ENCODE measurements at regions not wholly inside any gene's neighbourhood (a gene's known extent, or its start where the extent isn't known, plus 50 kb on each side); places are given as distances from the start of the nearest gene placed in this dataset.
A peak's percentile ranks its signal among the peaks of the same experiment; 100 is the strongest.

GRCh38 chr6:41404182-41404845 lies 68.9 kb downstream of the NCR2 start:
- DNase-seq: no peak

GRCh38 chr6:41405941-41406727 lies 70.7 kb downstream of the NCR2 start:
- DNase-seq: no peak

- DNase-seq: peak in 1 of 58 donors; percentile 10
Observed at GRCh38 chr6:41406728-41407489, 71.5 kb downstream of the NCR2 start.

GRCh38 chr6:41408576-41408975 lies 73.2 kb downstream of the NCR2 start:
- no peak for DNase-seq

- no peak for DNase-seq
Observed at GRCh38 chr6:41408982-41409381, 73.6 kb downstream of the NCR2 start.

GRCh38 chr6:41409489-41409888 lies 74.1 kb downstream of the NCR2 start:
- no peak for DNase-seq

- no peak for DNase-seq
Observed at GRCh38 chr6:41411961-41412360, 76.6 kb downstream of the NCR2 start.

GRCh38 chr6:41413250-41413649 lies 77.8 kb downstream of the NCR2 start:
- no peak for DNase-seq

GRCh38 chr6:41416501-41416837 lies 81.1 kb downstream of the NCR2 start:
- no peak for DNase-seq

GRCh38 chr6:41418741-41419140 lies 83.3 kb downstream of the NCR2 start:
- DNase-seq: no peak

GRCh38 chr6:41419385-41419784 lies 84.0 kb downstream of the NCR2 start:
- DNase-seq: no peak

- DNase-seq: no peak
Observed at GRCh38 chr6:41420186-41420585, 84.8 kb downstream of the NCR2 start.

GRCh38 chr6:41422161-41422560 lies 86.8 kb downstream of the NCR2 start:
- DNase-seq: no peak

GRCh38 chr6:41423002-41423401 lies 87.6 kb downstream of the NCR2 start:
- no peak for DNase-seq

GRCh38 chr6:41424370-41425058 lies 89.1 kb downstream of the NCR2 start:
- peak in 55 of 58 donors; percentile 20 to 91 (median 61) for DNase-seq

- DNase-seq: no peak
Observed at GRCh38 chr6:41425511-41425910, 90.1 kb downstream of the NCR2 start.

GRCh38 chr6:41426438-41426851 lies 91.0 kb downstream of the NCR2 start:
- DNase-seq: peak in 1 of 58 donors; percentile 13

- no peak for DNase-seq
Observed at GRCh38 chr6:41426888-41427641, 91.7 kb downstream of the NCR2 start.

GRCh38 chr6:41427642-41428335 lies 92.4 kb downstream of the NCR2 start:
- DNase-seq: peak in 29 of 58 donors; percentile 22 to 69 (median 45)

GRCh38 chr6:41428336-41428995 lies 93.1 kb downstream of the NCR2 start:
- DNase-seq: peak in 19 of 58 donors; percentile 14 to 69 (median 45)
